Sigmoid colon (tissue), 4 donors: ENCODE measurements at regions not wholly inside any gene's neighbourhood (a gene's known extent, or its start where the extent isn't known, plus 50 kb on each side); places are given as distances from the start of the nearest gene placed in this dataset.

Source experiments
- POLR2A ChIP-seq, 2 donors: fragments of 450-650 bp; IDR thresholded peaks; one replicate each; pipeline ENCODE4 v1.6.1; 2016; ENCODE audit warnings: antibody characterized with exemption in 2 of 2, mild to moderate bottlenecking in 2 of 2, moderate library complexity in 2 of 2
- POLR2AphosphoS5 ChIP-seq, 4 donors: sonication (generic); formaldehyde crosslinking; IDR thresholded peaks; one replicate each; pipeline ENCODE4 v1.6.1; 2017; ENCODE audit warnings: antibody characterized with exemption in 4 of 4
- TF ChIP-seq, protein P1 (sequence below), 4 experiments: fragments of 450-650 bp in 3 of 4; fragments of 200-600 bp in 1 of 4; IDR thresholded peaks; one replicate each; pipeline ENCODE4 v1.5.1; 2016 to 2019; ENCODE audit warnings: antibody characterized with exemption in 4 of 4, mild to moderate bottlenecking in 3 of 4, moderate library complexity in 2 of 4

DNA sequence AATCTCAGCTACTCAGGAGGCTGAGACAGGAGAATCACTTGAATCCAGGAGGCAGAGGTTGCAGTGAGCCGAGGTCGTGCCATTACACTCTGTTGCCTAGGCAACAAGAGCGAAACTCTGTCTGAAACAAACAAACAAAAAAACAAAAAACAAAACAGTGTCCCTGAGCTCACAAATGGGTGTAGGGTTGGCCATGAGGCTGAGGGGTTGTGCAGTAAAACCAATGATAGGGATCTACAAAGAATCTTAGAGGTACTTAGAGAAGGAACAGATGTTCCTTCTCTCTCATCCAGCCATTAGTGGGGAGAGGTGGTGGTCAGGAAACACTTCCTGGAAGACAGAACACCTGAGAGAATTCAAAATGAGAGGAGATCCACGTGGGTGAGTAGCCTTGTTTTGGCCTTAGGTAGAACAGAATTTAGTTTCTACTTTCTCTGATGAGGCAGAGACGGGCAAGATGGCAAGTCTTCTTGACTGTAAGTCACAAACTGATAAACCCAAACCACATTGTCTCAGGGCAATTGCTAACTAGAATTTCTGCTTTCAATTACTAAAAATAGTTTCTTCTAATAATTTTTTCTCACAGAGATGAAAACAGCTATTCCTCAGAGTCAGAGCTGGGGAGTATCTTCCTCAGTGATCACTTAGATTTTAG lies 61.5 kb upstream of the PPM1B start:
- TF ChIP-seq POLR2A (IDR thresholded peaks at IDR 0.05) (no peak), POLR2AphosphoS5 (IDR thresholded peaks at IDR 0.05) (no peak)
- TF ChIP-seq, protein P1, sequence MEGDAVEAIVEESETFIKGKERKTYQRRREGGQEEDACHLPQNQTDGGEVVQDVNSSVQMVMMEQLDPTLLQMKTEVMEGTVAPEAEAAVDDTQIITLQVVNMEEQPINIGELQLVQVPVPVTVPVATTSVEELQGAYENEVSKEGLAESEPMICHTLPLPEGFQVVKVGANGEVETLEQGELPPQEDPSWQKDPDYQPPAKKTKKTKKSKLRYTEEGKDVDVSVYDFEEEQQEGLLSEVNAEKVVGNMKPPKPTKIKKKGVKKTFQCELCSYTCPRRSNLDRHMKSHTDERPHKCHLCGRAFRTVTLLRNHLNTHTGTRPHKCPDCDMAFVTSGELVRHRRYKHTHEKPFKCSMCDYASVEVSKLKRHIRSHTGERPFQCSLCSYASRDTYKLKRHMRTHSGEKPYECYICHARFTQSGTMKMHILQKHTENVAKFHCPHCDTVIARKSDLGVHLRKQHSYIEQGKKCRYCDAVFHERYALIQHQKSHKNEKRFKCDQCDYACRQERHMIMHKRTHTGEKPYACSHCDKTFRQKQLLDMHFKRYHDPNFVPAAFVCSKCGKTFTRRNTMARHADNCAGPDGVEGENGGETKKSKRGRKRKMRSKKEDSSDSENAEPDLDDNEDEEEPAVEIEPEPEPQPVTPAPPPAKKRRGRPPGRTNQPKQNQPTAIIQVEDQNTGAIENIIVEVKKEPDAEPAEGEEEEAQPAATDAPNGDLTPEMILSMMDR (IDR thresholded peaks at IDR 0.05): no peak
